KMS-11 (cell line): ENCODE measurements at regions not wholly inside any gene's neighbourhood (a gene's known extent, or its start where the extent isn't known, plus 50 kb on each side); places are given as distances from the start of the nearest gene placed in this dataset.

Source experiments
- H2AFZ ChIP-seq: fragments of 200-600 bp; sonication (generic); 2 replicates; pipeline ENCODE4 v1.6.1; 2016; ENCODE audit warnings: antibody characterized with exemption, mixed run types, low read depth
- H3K27ac ChIP-seq: fragments of 200-600 bp; sonication (generic); 2 replicates; pipeline ENCODE4 v1.6.1; 2016; ENCODE audit warnings: mild to moderate bottlenecking, mixed run types
- H3K27me3 ChIP-seq: fragments of 200-600 bp; sonication (generic); 2 replicates; pipeline ENCODE4 v1.6.1; 2017; ENCODE audit warnings: mild to moderate bottlenecking, low read depth, mixed run types, moderate library complexity; ENCODE audit not compliant: insufficient read depth
- H3K36me3 ChIP-seq: fragments of 200-600 bp; sonication (generic); 2 replicates; pipeline ENCODE4 v1.6.1; 2017; ENCODE audit warnings: mild to moderate bottlenecking, mixed run types; ENCODE audit not compliant: insufficient read depth
- H3K4me1 ChIP-seq: fragments of 200-600 bp; sonication (generic); 2 replicates; pipeline ENCODE4 v1.6.1; 2016; ENCODE audit warnings: mild to moderate bottlenecking, low read depth, mixed run types; ENCODE audit not compliant: poor library complexity, severe bottlenecking
- H3K4me2 ChIP-seq: fragments of 200-600 bp; sonication (generic); 2 replicates; pipeline ENCODE4 v1.7.0; 2016; ENCODE audit warnings: mild to moderate bottlenecking, mixed run types
- H3K4me3 ChIP-seq: fragments of 200-600 bp; sonication (generic); IDR thresholded peaks from 2 replicates; pipeline ENCODE4 v1.6.1; 2017; ENCODE audit warnings: low read depth, low read length, mixed read lengths; ENCODE audit not compliant: insufficient read depth
- H3K79me2 ChIP-seq: fragments of 200-600 bp; sonication (generic); 2 replicates; pipeline ENCODE4 v1.6.1; 2016; ENCODE audit warnings: low read depth, mixed run types; ENCODE audit not compliant: insufficient read depth
- H3K9ac ChIP-seq: fragments of 200-600 bp; sonication (generic); 2 replicates; pipeline ENCODE4 v1.6.1; 2016; ENCODE audit warnings: mild to moderate bottlenecking, mixed run types
- H4K20me1 ChIP-seq: fragments of 200-600 bp; sonication (generic); 2 replicates; pipeline ENCODE4 v1.6.1; 2016; ENCODE audit warnings: mild to moderate bottlenecking, mixed run types; ENCODE audit not compliant: insufficient read depth
- CTCF ChIP-seq: fragments of 200-600 bp; sonication (generic); conservative IDR thresholded peaks from 2 replicates; pipeline ENCODE4 v1.6.1; 2017; ENCODE audit warnings: low read depth, mild to moderate bottlenecking, antibody characterized with exemption, low read length, moderate library complexity, mixed read lengths

GRCh38 chr1:164337885-164338284 is 221.1 kb upstream of the PBX1 start:
- H3K4me3 ChIP-seq, result no peak overlapping the region
- TF ChIP-seq CTCF, result no peak
- H3K9ac ChIP-seq, result no peak overlapping the region
- H3K4me1 ChIP-seq, result no peaks in the 10 kb centered on the region
- H3K4me2 ChIP-seq, result no peak overlapping the region
- H3K79me2 ChIP-seq, result no peaks in the 10 kb centered on the region
- no peaks in the 10 kb centered on the region for H3K36me3 ChIP-seq
- no peaks in the 10 kb centered on the region for H3K27me3 ChIP-seq
- no peak overlapping the region for H2AFZ ChIP-seq
- no peaks in the 10 kb centered on the region for H4K20me1 ChIP-seq
- H3K27ac ChIP-seq, result no peak overlapping the region

GRCh38 chr1:164343189-164343588 is 215.8 kb upstream of the PBX1 start:
- Histone ChIP-seq H3K36me3 (no peaks in the 10 kb centered on the region), H4K20me1 (no peaks in the 10 kb centered on the region), H3K27me3 (no peaks in the 10 kb centered on the region), H3K9ac (no peak overlapping the region), H3K4me2 (no peak overlapping the region), H3K4me1 (no peaks in the 10 kb centered on the region), H3K79me2 (no peaks in the 10 kb centered on the region), H3K27ac (no peak overlapping the region), H2AFZ (no peak overlapping the region), H3K4me3 (no peak overlapping the region)
- no peak for TF ChIP-seq CTCF

GRCh38 chr1:164347980-164348379 is 211.0 kb upstream of the PBX1 start:
- Histone ChIP-seq H4K20me1 (no peaks in the 10 kb centered on the region), H3K27me3 (no peaks in the 10 kb centered on the region), H3K4me2 (no peak overlapping the region), H3K4me3 (no peak overlapping the region), H3K9ac (no peak overlapping the region), H3K27ac (no peak overlapping the region), H3K79me2 (no peaks in the 10 kb centered on the region), H3K36me3 (no peaks in the 10 kb centered on the region), H2AFZ (no peak overlapping the region), H3K4me1 (no peaks in the 10 kb centered on the region)
- TF ChIP-seq CTCF, result no peak

DNA sequence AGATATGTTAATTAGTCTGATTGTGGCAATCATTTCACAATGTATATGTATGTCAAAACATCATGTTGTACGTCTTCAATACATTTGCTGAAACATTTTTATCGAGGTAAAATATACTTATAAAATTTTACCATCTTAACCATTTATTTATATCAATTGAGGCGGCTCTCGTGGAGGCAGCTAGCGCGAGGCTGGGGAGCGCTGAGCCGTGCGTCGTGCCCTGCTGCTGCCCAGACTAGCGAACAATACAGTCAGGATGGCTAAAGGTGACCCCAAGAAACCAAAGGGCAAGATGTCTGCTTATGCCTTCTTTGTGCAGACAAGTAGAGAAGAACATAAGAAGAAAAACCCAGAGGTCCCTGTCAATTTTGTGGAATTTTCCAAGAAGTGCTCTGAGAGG is 202.5 kb upstream of the PBX1 start:
- no peaks in the 10 kb centered on the region for H4K20me1 ChIP-seq
- no peaks in the 10 kb centered on the region for H3K36me3 ChIP-seq
- H3K27me3 ChIP-seq, result no peaks in the 10 kb centered on the region
- H3K9ac ChIP-seq, result no peak overlapping the region
- no peaks in the 10 kb centered on the region for H3K4me1 ChIP-seq
- no peak overlapping the region for H3K4me3 ChIP-seq
- no peak overlapping the region for H3K4me2 ChIP-seq
- TF ChIP-seq CTCF, result no peak
- no peak overlapping the region for H3K27ac ChIP-seq
- H2AFZ ChIP-seq, result no peak overlapping the region
- H3K79me2 ChIP-seq, result no peaks in the 10 kb centered on the region

GRCh38 chr1:164360265-164360664 is 198.7 kb upstream of the PBX1 start:
- TF ChIP-seq CTCF, result no peak
- Histone ChIP-seq H3K27me3 (no peaks in the 10 kb centered on the region), H3K79me2 (no peaks in the 10 kb centered on the region), H3K4me2 (no peak overlapping the region), H3K9ac (no peak overlapping the region), H4K20me1 (no peaks in the 10 kb centered on the region), H2AFZ (no peak overlapping the region), H3K36me3 (no peaks in the 10 kb centered on the region), H3K27ac (no peak overlapping the region), H3K4me1 (no peaks in the 10 kb centered on the region), H3K4me3 (no peak overlapping the region)
